Neural cell (in vitro differentiated cells): ENCODE measurements at regions not wholly inside any gene's neighbourhood (a gene's known extent, or its start where the extent isn't known, plus 50 kb on each side); places are given as distances from the start of the nearest gene placed in this dataset.

Experiments used
- H2AFZ ChIP-seq: fragments of 200-600, 300-800 bp; sonication (generic), shearing (Covaris generic); 2 replicates; pipeline ENCODE4 v1.6.0; 2014; ENCODE audit warnings: low read depth, mild to moderate bottlenecking, antibody characterized with exemption, low read length, moderate library complexity
- H3F3A ChIP-seq: fragments of 200-600 bp; shearing (Covaris generic); 2 replicates; pipeline ENCODE4 v1.6.1; 2016; ENCODE audit warnings: mild to moderate bottlenecking, moderate library complexity, mixed read lengths, antibody characterized with exemption, low read length; ENCODE audit not compliant: insufficient read depth, poor library complexity, severe bottlenecking
- H3K27ac ChIP-seq: fragments of 200-600, 300-800 bp; sonication (generic), shearing (Covaris generic); 2 replicates; pipeline ENCODE4 v1.5.1; 2014; ENCODE audit warnings: mild to moderate bottlenecking, low read length, moderate library complexity
- H3K27me3 ChIP-seq: fragments of 300-800, 200-600 bp; sonication (generic), shearing (Covaris generic); 2 replicates; pipeline ENCODE4 v1.6.0; 2014; ENCODE audit warnings: mild to moderate bottlenecking, low read depth, low read length, moderate library complexity; ENCODE audit not compliant: insufficient read depth
- H3K36me3 ChIP-seq: fragments of 300-800, 200-600 bp; sonication (generic), shearing (Covaris generic); 2 replicates; pipeline ENCODE4 v1.5.1; 2014; ENCODE audit warnings: mild to moderate bottlenecking, antibody characterized with exemption, low read length, moderate library complexity; ENCODE audit not compliant: insufficient read depth
- H3K4me2 ChIP-seq: fragments of 300-800, 200-600 bp; sonication (generic), shearing (Covaris generic); 2 replicates; pipeline ENCODE4 v1.6.0; 2014; ENCODE audit warnings: mild to moderate bottlenecking, low read length
- H3K4me3 ChIP-seq: fragments of 300-800, 200-600 bp; sonication (generic), shearing (Covaris generic); 2 replicates; pipeline ENCODE4 v1.5.1; 2014; ENCODE audit warnings: mild to moderate bottlenecking, low read length, moderate library complexity
- H3K79me2 ChIP-seq: fragments of 200-600 bp; shearing (Covaris generic); replicated peaks from 2 replicates; pipeline ENCODE4 v1.6.0; 2014; ENCODE audit warnings: mild to moderate bottlenecking, low read length, moderate library complexity; ENCODE audit not compliant: insufficient read depth
- H3K9ac ChIP-seq: fragments of 300-800, 200-600 bp; sonication (generic), shearing (Covaris generic); 2 replicates; pipeline ENCODE4 v1.6.1; 2016; ENCODE audit warnings: mild to moderate bottlenecking, low read length, mixed read lengths
- H3K9me2 ChIP-seq: fragments of 200-600 bp; shearing (Covaris generic); 2 replicates; pipeline ENCODE4 v1.6.1; 2016; ENCODE audit warnings: mild to moderate bottlenecking, low read length, mixed read lengths; ENCODE audit not compliant: insufficient read depth
- H3K9me3 ChIP-seq: fragments of 200-600, 300-800 bp; sonication (generic), shearing (Covaris generic); 2 replicates; pipeline ENCODE4 v1.6.1; 2016; ENCODE audit warnings: mild to moderate bottlenecking, mixed run types, low read length, moderate library complexity, mixed read lengths
- H4K20me1 ChIP-seq: fragments of 200-600 bp; shearing (Covaris generic); 2 replicates; pipeline ENCODE4 v1.6.1; 2016; ENCODE audit warnings: mild to moderate bottlenecking, mixed run types; ENCODE audit not compliant: insufficient read depth
- EP300 ChIP-seq: fragments of 450-650 bp; conservative IDR thresholded peaks from 2 replicates; pipeline ENCODE4 v1.6.1; 2014; ENCODE audit warnings: antibody characterized with exemption, mild to moderate bottlenecking, moderate library complexity; ENCODE audit not compliant: poor library complexity, severe bottlenecking
- EZH2 ChIP-seq: fragments of 200-600, 300-800 bp; shearing (Covaris generic), sonication (generic); IDR thresholded peaks from 2 replicates; pipeline ENCODE4 v1.6.1; 2014; ENCODE audit warnings: antibody characterized with exemption, low read length, borderline replicate concordance, mild to moderate bottlenecking; ENCODE audit not compliant: insufficient read depth, poor library complexity, severe bottlenecking
- POLR2AphosphoS5 ChIP-seq: IDR thresholded peaks from 2 replicates; pipeline ENCODE4 v1.6.1; 2012
- RAD21 ChIP-seq: fragments of 450-650 bp; conservative IDR thresholded peaks from 2 replicates; pipeline ENCODE4 v1.6.1; 2014; ENCODE audit warnings: antibody characterized with exemption, mild to moderate bottlenecking, moderate library complexity
- SMC3 ChIP-seq: fragments of 450-650 bp; conservative IDR thresholded peaks from 2 replicates; pipeline ENCODE4 v1.6.1; 2014; ENCODE audit warnings: antibody characterized with exemption, mild to moderate bottlenecking, moderate library complexity; ENCODE audit not compliant: poor library complexity
- TAF1 ChIP-seq: IDR thresholded peaks from 2 replicates; pipeline ENCODE4 v1.6.1; 2012; ENCODE audit warnings: low read depth
- TF ChIP-seq, protein P1 (sequence below): fragments of 450-650 bp; IDR thresholded peaks from 2 replicates; pipeline ENCODE4 v1.5.1; 2014; ENCODE audit warnings: antibody characterized with exemption, mild to moderate bottlenecking, moderate library complexity; ENCODE audit not compliant: poor library complexity, severe bottlenecking
- TF ChIP-seq, protein P2 (sequence below): IDR thresholded peaks from 2 replicates; pipeline ENCODE4 v1.6.1; 2012; ENCODE audit warnings: borderline replicate concordance

DNA sequence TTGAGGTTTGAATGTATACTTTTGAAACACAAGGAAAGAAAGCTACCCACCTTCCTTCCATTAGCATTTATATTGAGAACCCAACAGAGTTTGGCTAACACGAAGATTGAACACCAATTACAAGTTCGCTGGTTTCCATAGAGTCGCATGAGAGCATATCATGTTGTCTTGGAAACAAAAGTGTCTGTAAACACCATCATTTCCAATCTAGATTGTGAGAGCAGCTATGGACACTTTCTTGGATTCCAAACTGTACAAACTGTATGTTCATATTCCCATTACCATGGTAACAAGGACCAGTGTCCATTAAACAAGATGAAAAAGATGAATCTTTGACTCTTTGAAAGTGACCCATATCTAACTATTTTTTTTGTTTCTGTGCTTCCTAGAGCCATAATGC lies 529.9 kb upstream of the ROBO1 start:
- H3K9me3 ChIP-seq, result no peaks in the 10 kb centered on the region
- H3K9ac ChIP-seq, result no peak overlapping the region
- H3K4me3 ChIP-seq, result no peak overlapping the region
- H3F3A ChIP-seq, result no peaks in the 10 kb centered on the region
- no peaks in the 10 kb centered on the region for H3K36me3 ChIP-seq
- no peaks in the 10 kb centered on the region for H3K79me2 ChIP-seq
- TF ChIP-seq, protein P1, sequence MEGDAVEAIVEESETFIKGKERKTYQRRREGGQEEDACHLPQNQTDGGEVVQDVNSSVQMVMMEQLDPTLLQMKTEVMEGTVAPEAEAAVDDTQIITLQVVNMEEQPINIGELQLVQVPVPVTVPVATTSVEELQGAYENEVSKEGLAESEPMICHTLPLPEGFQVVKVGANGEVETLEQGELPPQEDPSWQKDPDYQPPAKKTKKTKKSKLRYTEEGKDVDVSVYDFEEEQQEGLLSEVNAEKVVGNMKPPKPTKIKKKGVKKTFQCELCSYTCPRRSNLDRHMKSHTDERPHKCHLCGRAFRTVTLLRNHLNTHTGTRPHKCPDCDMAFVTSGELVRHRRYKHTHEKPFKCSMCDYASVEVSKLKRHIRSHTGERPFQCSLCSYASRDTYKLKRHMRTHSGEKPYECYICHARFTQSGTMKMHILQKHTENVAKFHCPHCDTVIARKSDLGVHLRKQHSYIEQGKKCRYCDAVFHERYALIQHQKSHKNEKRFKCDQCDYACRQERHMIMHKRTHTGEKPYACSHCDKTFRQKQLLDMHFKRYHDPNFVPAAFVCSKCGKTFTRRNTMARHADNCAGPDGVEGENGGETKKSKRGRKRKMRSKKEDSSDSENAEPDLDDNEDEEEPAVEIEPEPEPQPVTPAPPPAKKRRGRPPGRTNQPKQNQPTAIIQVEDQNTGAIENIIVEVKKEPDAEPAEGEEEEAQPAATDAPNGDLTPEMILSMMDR, result no peak
- TF ChIP-seq POLR2AphosphoS5, result peak; percentile 58
- peak; percentile 65 for TF ChIP-seq EP300
- no peak for TF ChIP-seq EZH2
- no peak for TF ChIP-seq SMC3
- peak; percentile 8 for TF ChIP-seq RAD21
- TF ChIP-seq, protein P2, sequence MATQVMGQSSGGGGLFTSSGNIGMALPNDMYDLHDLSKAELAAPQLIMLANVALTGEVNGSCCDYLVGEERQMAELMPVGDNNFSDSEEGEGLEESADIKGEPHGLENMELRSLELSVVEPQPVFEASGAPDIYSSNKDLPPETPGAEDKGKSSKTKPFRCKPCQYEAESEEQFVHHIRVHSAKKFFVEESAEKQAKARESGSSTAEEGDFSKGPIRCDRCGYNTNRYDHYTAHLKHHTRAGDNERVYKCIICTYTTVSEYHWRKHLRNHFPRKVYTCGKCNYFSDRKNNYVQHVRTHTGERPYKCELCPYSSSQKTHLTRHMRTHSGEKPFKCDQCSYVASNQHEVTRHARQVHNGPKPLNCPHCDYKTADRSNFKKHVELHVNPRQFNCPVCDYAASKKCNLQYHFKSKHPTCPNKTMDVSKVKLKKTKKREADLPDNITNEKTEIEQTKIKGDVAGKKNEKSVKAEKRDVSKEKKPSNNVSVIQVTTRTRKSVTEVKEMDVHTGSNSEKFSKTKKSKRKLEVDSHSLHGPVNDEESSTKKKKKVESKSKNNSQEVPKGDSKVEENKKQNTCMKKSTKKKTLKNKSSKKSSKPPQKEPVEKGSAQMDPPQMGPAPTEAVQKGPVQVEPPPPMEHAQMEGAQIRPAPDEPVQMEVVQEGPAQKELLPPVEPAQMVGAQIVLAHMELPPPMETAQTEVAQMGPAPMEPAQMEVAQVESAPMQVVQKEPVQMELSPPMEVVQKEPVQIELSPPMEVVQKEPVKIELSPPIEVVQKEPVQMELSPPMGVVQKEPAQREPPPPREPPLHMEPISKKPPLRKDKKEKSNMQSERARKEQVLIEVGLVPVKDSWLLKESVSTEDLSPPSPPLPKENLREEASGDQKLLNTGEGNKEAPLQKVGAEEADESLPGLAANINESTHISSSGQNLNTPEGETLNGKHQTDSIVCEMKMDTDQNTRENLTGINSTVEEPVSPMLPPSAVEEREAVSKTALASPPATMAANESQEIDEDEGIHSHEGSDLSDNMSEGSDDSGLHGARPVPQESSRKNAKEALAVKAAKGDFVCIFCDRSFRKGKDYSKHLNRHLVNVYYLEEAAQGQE, result peak; percentile 37
- no peak for TF ChIP-seq TAF1
- no peaks in the 10 kb centered on the region for H3K9me2 ChIP-seq
- H4K20me1 ChIP-seq, result no peaks in the 10 kb centered on the region
- no peak overlapping the region for H2AFZ ChIP-seq
- H3K27me3 ChIP-seq, result no peaks in the 10 kb centered on the region
- H3K4me2 ChIP-seq, result no peak overlapping the region
- peak overlapping the region; percentile 17 for H3K27ac ChIP-seq

DNA sequence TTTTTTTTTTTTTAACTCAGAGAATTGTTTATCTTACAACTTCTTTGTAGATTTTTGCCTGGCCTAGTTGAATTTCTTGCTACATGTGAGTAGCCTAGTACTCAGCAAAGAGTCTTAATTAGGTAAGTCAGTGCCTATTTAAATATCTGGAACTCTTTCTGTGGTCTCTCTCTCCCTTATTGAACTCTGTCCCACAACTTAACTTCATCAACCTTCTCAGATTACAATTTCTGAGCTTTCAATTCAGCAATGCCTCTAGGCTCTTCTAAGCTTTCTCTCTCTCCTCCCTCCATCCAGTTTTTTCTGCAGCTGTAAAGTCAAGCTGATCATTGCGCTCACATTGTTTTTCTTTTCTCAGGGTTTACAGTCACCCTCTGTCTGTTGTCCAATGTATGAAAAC lies 517.6 kb upstream of the ROBO1 start:
- Histone ChIP-seq H3K27me3 (no peaks in the 10 kb centered on the region), H3K9me2 (no peaks in the 10 kb centered on the region), H3K79me2 (no peaks in the 10 kb centered on the region), H3K9me3 (no peaks in the 10 kb centered on the region), H3K9ac (no peak overlapping the region), H4K20me1 (no peaks in the 10 kb centered on the region), H3K36me3 (no peaks in the 10 kb centered on the region), H3K4me3 (no peak overlapping the region), H2AFZ (no peak overlapping the region), H3F3A (no peaks in the 10 kb centered on the region), H3K4me2 (no peak overlapping the region), H3K27ac (no peak overlapping the region)
- TF ChIP-seq, protein P1, result no peak
- TF ChIP-seq EP300, result no peak
